KMS-11 (cell line): ENCODE measurements at regions not wholly inside any gene's neighbourhood (a gene's known extent, or its start where the extent isn't known, plus 50 kb on each side); places are given as distances from the start of the nearest gene placed in this dataset.
"Not testable (repeated sequence)": the region's sequence is repeated elsewhere in the genome, so short reads cannot be mapped to it uniquely, and the experiment has no call there.

Source experiments
- H2AFZ ChIP-seq: fragments of 200-600 bp; sonication (generic); 2 replicates; pipeline ENCODE4 v1.6.1; 2016; ENCODE audit warnings: antibody characterized with exemption, mixed run types, low read depth
- H3K27ac ChIP-seq: fragments of 200-600 bp; sonication (generic); 2 replicates; pipeline ENCODE4 v1.6.1; 2016; ENCODE audit warnings: mild to moderate bottlenecking, mixed run types
- H3K27me3 ChIP-seq: fragments of 200-600 bp; sonication (generic); 2 replicates; pipeline ENCODE4 v1.6.1; 2017; ENCODE audit warnings: mild to moderate bottlenecking, low read depth, mixed run types, moderate library complexity; ENCODE audit not compliant: insufficient read depth
- H3K36me3 ChIP-seq: fragments of 200-600 bp; sonication (generic); 2 replicates; pipeline ENCODE4 v1.6.1; 2017; ENCODE audit warnings: mild to moderate bottlenecking, mixed run types; ENCODE audit not compliant: insufficient read depth
- H3K4me1 ChIP-seq: fragments of 200-600 bp; sonication (generic); 2 replicates; pipeline ENCODE4 v1.6.1; 2016; ENCODE audit warnings: mild to moderate bottlenecking, low read depth, mixed run types; ENCODE audit not compliant: poor library complexity, severe bottlenecking
- H3K4me2 ChIP-seq: fragments of 200-600 bp; sonication (generic); 2 replicates; pipeline ENCODE4 v1.7.0; 2016; ENCODE audit warnings: mild to moderate bottlenecking, mixed run types
- H3K4me3 ChIP-seq: fragments of 200-600 bp; sonication (generic); IDR thresholded peaks from 2 replicates; pipeline ENCODE4 v1.6.1; 2017; ENCODE audit warnings: low read depth, low read length, mixed read lengths; ENCODE audit not compliant: insufficient read depth
- H3K79me2 ChIP-seq: fragments of 200-600 bp; sonication (generic); 2 replicates; pipeline ENCODE4 v1.6.1; 2016; ENCODE audit warnings: low read depth, mixed run types; ENCODE audit not compliant: insufficient read depth
- H3K9ac ChIP-seq: fragments of 200-600 bp; sonication (generic); 2 replicates; pipeline ENCODE4 v1.6.1; 2016; ENCODE audit warnings: mild to moderate bottlenecking, mixed run types
- H4K20me1 ChIP-seq: fragments of 200-600 bp; sonication (generic); 2 replicates; pipeline ENCODE4 v1.6.1; 2016; ENCODE audit warnings: mild to moderate bottlenecking, mixed run types; ENCODE audit not compliant: insufficient read depth
- TF ChIP-seq, protein P1 (sequence below): fragments of 200-600 bp; sonication (generic); conservative IDR thresholded peaks from 2 replicates; pipeline ENCODE4 v1.6.1; 2017; ENCODE audit warnings: low read depth, mild to moderate bottlenecking, antibody characterized with exemption, low read length, moderate library complexity, mixed read lengths

DNA sequence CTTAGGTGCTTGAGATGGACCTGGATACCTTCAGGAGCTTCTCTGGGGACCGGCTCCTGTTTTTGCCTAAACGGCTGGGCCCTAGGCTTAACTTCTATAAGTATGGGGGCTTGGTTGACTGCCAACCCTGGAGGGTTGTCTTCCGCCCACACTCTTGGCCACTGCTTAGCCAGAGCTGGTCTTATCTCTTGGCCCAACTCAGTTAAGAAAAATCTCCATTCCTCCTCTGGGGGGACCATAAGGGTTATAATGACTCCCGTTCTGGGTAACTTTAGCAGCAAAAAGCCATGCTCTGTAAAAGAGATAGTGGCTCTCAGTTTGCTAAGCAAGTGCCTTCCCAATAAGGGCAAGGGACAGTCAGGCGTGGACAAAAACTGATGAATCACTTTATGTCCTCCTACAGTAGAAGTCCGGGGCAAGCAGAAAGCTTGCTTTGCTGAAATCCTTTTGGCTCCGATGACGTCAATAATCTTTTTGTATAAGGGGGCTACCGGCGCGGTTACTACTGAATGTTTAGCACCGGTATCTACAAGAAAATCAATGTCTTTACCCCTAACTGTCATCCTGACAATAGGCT, 130.0 kb upstream of the CCZ1B start:
- not testable (repeated sequence) for H3K4me2 ChIP-seq, H3K9ac ChIP-seq, H3K27ac ChIP-seq, H3K4me1 ChIP-seq, H2AFZ ChIP-seq, H4K20me1 ChIP-seq, H3K36me3 ChIP-seq, H3K4me3 ChIP-seq, H3K27me3 ChIP-seq, H3K79me2 ChIP-seq

DNA sequence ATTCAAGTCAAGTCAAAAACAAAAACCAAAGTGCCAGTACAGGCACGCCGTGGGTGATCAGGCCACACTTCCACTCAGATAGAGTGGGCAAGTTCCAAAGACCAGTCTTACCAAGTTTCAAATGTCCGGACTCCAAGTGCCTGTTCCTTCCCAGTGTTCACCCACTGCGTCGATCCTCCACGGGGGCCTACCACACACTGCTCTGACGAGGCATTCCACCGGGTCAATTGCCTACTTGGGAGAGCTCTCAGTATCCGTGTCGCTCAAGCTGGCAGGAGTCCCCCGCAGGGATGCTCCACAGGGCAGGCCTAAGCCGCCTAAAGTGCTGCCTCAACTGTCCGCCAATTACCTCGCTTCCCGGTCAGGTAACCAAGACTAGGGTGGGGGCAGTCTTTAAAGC, 132.3 kb upstream of the CCZ1B start:
- not testable (repeated sequence) for H3K9ac ChIP-seq, H3K36me3 ChIP-seq, H3K79me2 ChIP-seq, H3K27ac ChIP-seq, H3K4me3 ChIP-seq, H2AFZ ChIP-seq, H4K20me1 ChIP-seq, H3K4me1 ChIP-seq, H3K27me3 ChIP-seq, H3K4me2 ChIP-seq

DNA sequence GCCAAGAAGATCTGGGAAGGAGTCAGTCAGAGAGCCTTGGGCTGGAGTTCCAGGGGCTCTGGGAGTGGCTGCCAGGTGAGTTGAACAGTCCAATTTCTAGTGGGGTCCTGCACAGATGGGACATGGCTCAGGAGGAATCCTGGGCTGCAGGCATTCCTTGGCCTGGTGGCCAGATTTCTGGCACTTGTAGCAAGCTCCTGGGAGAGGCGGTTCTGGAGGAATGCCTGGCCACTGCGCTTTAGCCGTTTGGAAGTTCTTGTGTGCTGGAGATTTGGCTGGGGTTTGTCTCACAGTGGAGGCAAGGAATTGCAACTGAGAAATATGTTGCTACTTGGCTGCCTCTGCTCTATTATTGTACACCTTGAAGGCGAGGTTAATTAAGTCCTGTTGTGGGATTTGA, 133.9 kb upstream of the CCZ1B start:
- not testable (repeated sequence) for H4K20me1 ChIP-seq, H3K79me2 ChIP-seq, H3K36me3 ChIP-seq, H3K27ac ChIP-seq, H2AFZ ChIP-seq, H3K4me1 ChIP-seq, H3K4me3 ChIP-seq, H3K4me2 ChIP-seq, H3K9ac ChIP-seq, H3K27me3 ChIP-seq

DNA sequence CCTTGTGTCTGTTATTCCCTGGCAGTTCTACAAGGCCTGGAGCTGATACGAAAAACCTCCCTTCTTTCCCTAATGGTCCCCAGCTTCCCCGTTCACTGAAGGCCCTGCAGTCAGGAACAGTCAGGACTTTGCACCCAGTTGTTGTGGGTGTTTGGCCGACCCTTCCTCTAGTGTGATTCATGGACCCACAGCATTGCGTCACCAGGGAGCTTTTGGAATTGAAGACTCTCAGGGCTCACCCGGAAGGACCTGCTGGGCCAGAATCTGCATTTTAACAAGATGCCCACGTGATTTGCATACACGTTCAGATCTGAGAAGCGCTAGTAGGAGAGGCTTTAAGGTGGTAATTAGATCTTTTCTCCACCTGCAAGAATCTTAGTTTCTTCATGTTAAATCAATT, 136.8 kb upstream of the CCZ1B start:
- not testable (repeated sequence) for H3K36me3 ChIP-seq, H3K27me3 ChIP-seq, H3K4me3 ChIP-seq, H3K9ac ChIP-seq, H3K79me2 ChIP-seq, H3K4me1 ChIP-seq, H2AFZ ChIP-seq, H3K27ac ChIP-seq, H3K4me2 ChIP-seq, H4K20me1 ChIP-seq

DNA sequence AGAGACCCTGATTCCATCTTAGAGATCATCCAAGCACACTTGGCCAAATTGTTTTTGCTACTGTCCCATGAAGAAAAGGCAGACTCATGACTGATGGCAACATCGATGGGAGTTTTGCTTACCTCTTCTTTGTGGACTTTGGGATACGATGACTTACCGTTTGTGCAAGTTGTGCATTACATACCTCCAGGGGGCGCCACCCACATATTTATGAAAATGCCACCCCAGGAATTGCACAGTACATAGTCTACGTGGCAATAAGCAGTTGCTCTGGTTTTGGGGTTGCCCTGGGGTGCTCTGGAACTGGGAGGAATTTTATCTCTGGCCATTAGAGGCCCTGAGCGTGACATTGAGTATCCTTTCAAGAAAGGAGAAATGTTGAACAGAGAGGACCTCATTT, 139.0 kb upstream of the CCZ1B start:
- not testable (repeated sequence) for H2AFZ ChIP-seq, H3K4me3 ChIP-seq

DNA sequence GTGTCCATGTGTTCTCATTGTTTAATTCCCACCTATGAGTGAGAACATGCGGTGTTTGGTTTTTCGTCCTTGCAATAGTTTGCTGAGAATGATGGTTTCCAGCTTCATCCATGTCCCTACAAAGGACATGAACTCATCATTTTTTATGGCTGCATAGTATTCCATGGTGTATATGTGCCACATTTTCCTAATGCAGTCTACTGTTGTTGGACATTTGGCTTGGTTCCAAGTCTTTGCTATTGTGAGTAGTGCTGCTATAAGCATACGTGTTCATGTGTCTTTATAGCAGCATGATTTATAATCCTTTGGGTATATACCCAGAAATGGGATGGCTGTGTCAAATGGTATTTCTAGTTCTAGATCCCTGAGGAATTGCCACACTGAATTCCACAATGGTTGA, 144.1 kb upstream of the CCZ1B start:
- not testable (repeated sequence) for H3K9ac ChIP-seq, H3K4me3 ChIP-seq, H3K4me2 ChIP-seq, H3K4me1 ChIP-seq, H3K27ac ChIP-seq, H3K79me2 ChIP-seq, H4K20me1 ChIP-seq, H2AFZ ChIP-seq, H3K36me3 ChIP-seq, H3K27me3 ChIP-seq

More for the DNA sequence above, 139.0 kb upstream of the CCZ1B start:
- H3K36me3 ChIP-seq, H3K4me1 ChIP-seq, H3K27ac ChIP-seq, H3K27me3 ChIP-seq, H4K20me1 ChIP-seq, H3K4me2 ChIP-seq, H3K9ac ChIP-seq, H3K79me2 ChIP-seq: not testable (repeated sequence)
- TF ChIP-seq, protein P1, sequence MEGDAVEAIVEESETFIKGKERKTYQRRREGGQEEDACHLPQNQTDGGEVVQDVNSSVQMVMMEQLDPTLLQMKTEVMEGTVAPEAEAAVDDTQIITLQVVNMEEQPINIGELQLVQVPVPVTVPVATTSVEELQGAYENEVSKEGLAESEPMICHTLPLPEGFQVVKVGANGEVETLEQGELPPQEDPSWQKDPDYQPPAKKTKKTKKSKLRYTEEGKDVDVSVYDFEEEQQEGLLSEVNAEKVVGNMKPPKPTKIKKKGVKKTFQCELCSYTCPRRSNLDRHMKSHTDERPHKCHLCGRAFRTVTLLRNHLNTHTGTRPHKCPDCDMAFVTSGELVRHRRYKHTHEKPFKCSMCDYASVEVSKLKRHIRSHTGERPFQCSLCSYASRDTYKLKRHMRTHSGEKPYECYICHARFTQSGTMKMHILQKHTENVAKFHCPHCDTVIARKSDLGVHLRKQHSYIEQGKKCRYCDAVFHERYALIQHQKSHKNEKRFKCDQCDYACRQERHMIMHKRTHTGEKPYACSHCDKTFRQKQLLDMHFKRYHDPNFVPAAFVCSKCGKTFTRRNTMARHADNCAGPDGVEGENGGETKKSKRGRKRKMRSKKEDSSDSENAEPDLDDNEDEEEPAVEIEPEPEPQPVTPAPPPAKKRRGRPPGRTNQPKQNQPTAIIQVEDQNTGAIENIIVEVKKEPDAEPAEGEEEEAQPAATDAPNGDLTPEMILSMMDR, result peak; percentile 33

DNA sequence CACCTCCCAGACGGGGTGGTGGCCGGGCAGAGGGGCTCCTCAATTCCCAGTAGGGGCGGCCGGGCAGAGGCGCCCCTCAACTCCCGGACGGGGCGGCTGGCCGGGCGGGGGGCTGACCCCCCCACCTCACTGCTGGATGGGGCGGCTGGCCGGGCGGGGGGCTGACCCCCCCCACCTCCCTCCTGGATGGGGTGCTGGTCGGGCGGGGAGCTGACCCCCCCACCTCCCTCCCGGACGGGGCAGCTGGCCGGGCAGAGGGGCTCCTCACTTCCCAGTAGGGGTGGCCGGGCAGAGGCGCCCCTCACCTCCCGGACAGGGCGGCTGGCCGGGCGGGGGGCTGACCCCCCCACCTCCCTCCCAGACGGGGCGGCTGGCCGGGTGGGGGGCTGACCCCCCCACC, 148.8 kb upstream of the CCZ1B start:
- not testable (repeated sequence) for H3K27me3 ChIP-seq, H2AFZ ChIP-seq, H4K20me1 ChIP-seq, H3K9ac ChIP-seq, H3K79me2 ChIP-seq, H3K4me2 ChIP-seq, H3K36me3 ChIP-seq, H3K4me3 ChIP-seq, H3K27ac ChIP-seq, H3K4me1 ChIP-seq

DNA sequence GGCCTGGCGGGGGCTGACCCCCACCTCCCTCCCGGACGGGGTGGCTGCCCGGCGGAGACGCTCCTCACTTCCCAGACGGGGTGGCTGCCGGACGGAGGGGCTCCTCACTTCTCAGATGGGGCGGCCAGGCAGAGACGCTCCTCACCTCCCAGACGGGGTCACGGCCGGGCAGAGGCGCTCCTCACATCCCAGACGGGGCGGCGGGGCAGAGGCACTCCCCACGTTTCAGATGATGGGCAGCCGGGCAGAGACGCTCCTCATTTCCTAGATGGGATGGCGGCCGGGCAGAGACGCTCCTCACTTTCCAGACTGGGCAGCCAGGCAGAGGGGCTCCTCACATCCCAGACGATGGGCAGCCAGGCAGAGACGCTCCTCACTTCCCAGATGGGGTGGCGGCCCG, 149.3 kb upstream of the CCZ1B start:
- H3K4me3 ChIP-seq, H3K4me2 ChIP-seq, H3K9ac ChIP-seq, H2AFZ ChIP-seq, H3K36me3 ChIP-seq, H3K27ac ChIP-seq, H4K20me1 ChIP-seq, H3K4me1 ChIP-seq, H3K79me2 ChIP-seq, H3K27me3 ChIP-seq: not testable (repeated sequence)

DNA sequence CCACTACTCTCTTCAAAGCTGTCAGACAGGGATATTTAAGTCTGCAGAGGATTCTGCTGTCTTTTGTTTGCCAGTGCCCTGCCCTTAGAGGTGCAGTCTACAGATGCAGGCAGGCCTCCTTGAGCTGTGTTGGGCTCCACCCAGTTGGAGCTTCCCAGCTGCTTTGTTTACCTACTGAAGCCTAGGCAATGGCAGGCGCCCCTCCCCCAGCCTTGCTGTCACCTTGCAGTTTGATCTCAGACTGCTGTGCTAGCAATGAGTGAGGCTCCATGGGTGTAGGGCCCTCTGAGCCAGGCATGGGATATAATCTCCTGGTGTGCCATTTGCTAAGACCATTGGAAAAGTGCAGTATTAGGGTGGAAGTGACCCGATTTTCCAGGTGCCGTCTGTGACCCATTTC, 151.3 kb upstream of the CCZ1B start:
- not testable (repeated sequence) for H3K4me3 ChIP-seq, H3K27me3 ChIP-seq, H3K36me3 ChIP-seq, H3K4me1 ChIP-seq, H3K9ac ChIP-seq, H2AFZ ChIP-seq, H3K79me2 ChIP-seq, H3K4me2 ChIP-seq, H3K27ac ChIP-seq, H4K20me1 ChIP-seq

DNA sequence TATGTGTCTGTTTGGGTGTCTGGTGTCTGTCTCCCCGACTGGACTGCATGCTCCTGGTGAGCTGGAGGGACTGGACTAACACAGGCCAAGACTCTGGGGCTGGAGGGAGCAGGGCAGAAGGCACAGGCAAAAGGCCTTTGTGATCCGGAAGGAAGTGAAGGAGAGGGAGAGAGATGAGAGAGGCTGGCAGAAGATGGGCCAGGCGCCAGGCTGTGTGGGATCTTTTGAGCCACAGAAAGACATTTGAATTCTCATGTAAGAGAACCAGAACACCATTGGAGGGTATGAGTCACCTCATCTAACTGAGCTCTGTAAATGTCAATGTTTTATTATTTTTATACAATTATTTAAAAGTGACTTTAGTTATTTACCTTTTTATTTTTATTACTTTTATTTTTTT, 152.3 kb upstream of the CCZ1B start:
- not testable (repeated sequence) for H3K4me3 ChIP-seq, H3K4me2 ChIP-seq, H4K20me1 ChIP-seq, H3K36me3 ChIP-seq, H3K27me3 ChIP-seq, H2AFZ ChIP-seq, H3K27ac ChIP-seq, H3K9ac ChIP-seq, H3K79me2 ChIP-seq, H3K4me1 ChIP-seq
